ENCODE measurements at regions not wholly inside any gene's neighbourhood (a gene's known extent, or its start where the extent isn't known, plus 50 kb on each side); places are given as distances from the start of the nearest gene placed in this dataset.

DNA sequence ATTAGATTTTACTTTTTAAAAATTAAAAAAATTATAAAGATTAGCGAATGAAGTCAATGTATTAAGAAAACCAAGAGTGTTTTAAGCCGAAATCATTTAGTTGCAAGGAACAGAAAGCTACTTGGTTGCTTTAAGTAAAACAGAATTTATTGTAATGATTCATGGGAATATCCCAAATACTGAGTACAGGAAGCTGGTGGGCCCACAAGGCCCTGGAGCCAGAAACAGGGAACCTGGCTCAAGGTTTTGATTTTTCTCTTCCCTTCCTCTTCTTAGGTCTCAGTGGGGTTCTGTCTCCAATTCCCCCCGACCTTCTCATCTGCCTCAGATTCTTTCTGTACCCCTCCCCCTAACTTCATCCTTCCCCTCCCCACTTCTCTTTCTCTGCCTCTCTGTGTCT is 229.0 kb downstream of the TLE3 start:
- Histone ChIP-seq H2AFZ (ENCODE audit: control insufficient read depth, low read length) (no peak overlapping the region), H3K4me2 (ENCODE audit: control insufficient read depth, extremely low read depth, insufficient read depth, low read depth, low read length) (no peak overlapping the region), H3K27me3 (ENCODE audit: control insufficient read depth, extremely low read depth, insufficient read depth, low read length) (peaks cover 20% of the 10 kb centered on the region), H3K9me1 (ENCODE audit: control insufficient read depth, extremely low read depth, insufficient read depth, low read length) (no peaks in the 10 kb centered on the region), H3K9me3 (ENCODE audit: control insufficient read depth, low read depth, low read length) (no peaks in the 10 kb centered on the region), H3K79me2 (ENCODE audit: control insufficient read depth, insufficient read depth, low read length) (no peaks in the 10 kb centered on the region), H3K27ac (ENCODE audit: control insufficient read depth, insufficient read depth, low read length) (no peak overlapping the region), H3K9ac (ENCODE audit: control insufficient read depth, extremely low read depth, insufficient read depth, low read length) (no peak overlapping the region), H3K4me1 (ENCODE audit: control insufficient read depth, extremely low read depth, insufficient read depth, low read length) (no peaks in the 10 kb centered on the region), H3K36me3 (ENCODE audit: control insufficient read depth in 2 of 2, extremely low read depth in 1 of 2, insufficient read depth in 2 of 2, low read length in 2 of 2) (no peaks in the 10 kb centered on the region), H4K20me1 (ENCODE audit: control insufficient read depth, extremely low read depth, insufficient read depth, low read length) (no peaks in the 10 kb centered on the region), H3K4me3 (ENCODE audit: control insufficient read depth in 2 of 3, extremely low read depth in 1 of 3, insufficient read depth in 2 of 3, low read depth in 1 of 3, low read length in 3 of 3) (no peak overlapping the region)
- no peak for TF ChIP-seq EZH2 (IDR thresholded peaks at IDR 0.05; ENCODE audit: low read length)
- TF ChIP-seq, protein P1, sequence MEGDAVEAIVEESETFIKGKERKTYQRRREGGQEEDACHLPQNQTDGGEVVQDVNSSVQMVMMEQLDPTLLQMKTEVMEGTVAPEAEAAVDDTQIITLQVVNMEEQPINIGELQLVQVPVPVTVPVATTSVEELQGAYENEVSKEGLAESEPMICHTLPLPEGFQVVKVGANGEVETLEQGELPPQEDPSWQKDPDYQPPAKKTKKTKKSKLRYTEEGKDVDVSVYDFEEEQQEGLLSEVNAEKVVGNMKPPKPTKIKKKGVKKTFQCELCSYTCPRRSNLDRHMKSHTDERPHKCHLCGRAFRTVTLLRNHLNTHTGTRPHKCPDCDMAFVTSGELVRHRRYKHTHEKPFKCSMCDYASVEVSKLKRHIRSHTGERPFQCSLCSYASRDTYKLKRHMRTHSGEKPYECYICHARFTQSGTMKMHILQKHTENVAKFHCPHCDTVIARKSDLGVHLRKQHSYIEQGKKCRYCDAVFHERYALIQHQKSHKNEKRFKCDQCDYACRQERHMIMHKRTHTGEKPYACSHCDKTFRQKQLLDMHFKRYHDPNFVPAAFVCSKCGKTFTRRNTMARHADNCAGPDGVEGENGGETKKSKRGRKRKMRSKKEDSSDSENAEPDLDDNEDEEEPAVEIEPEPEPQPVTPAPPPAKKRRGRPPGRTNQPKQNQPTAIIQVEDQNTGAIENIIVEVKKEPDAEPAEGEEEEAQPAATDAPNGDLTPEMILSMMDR (optimal IDR thresholded peaks at IDR 0.05 in 1 of 3, IDR thresholded peaks at IDR 0.05 in 1 of 3, conservative IDR thresholded peaks at IDR 0.05 in 1 of 3; ENCODE audit: extremely low read depth in 1 of 3, insufficient read depth in 2 of 3, low read length in 3 of 3), result no peak
- DNase-seq (ENCODE audit: low read depth, low spot score), result no peak
- no peak for FAIRE-seq
- dilution Hi-C loops (cut with MboI; ENCODE audit: extremely low pct_ligation_motif_present, low sequenced_read_pairs), result no loop called here

DNA sequence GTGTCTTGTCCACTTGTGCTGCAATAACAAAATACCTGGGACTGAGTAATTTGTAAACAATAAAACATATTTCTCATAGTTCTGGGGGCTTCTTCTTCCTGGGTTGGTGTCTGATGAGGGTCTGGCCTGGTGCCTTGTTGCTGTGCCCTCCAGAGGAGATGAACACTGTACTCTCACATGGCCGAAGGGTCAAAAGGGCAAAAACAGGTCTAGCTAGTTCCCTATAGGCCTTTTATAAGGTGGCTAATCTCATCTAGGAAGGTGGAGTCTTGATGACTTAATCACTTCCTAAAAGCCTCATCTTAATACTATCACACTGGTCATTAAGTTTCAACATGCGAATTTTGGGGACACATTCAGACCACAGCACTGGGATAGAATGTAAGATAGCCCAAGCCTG is 228.4 kb downstream of the TLE3 start:
- no peak overlapping the region for H3K4me3 ChIP-seq (ENCODE audit: control insufficient read depth in 2 of 3, extremely low read depth in 1 of 3, insufficient read depth in 2 of 3, low read depth in 1 of 3, low read length in 3 of 3)
- no peak overlapping the region for H3K9ac ChIP-seq (ENCODE audit: control insufficient read depth, extremely low read depth, insufficient read depth, low read length)
- peaks cover 16% of the 10 kb centered on the region for H3K27me3 ChIP-seq (ENCODE audit: control insufficient read depth, extremely low read depth, insufficient read depth, low read length)
- no peaks in the 10 kb centered on the region for H3K79me2 ChIP-seq (ENCODE audit: control insufficient read depth, insufficient read depth, low read length)
- H3K27ac ChIP-seq (ENCODE audit: control insufficient read depth, insufficient read depth, low read length), result no peak overlapping the region
- H4K20me1 ChIP-seq (ENCODE audit: control insufficient read depth, extremely low read depth, insufficient read depth, low read length), result no peaks in the 10 kb centered on the region
- TF ChIP-seq EZH2 (IDR thresholded peaks at IDR 0.05; ENCODE audit: low read length), result no peak
- TF ChIP-seq, protein P1 (optimal IDR thresholded peaks at IDR 0.05 in 1 of 3, IDR thresholded peaks at IDR 0.05 in 1 of 3, conservative IDR thresholded peaks at IDR 0.05 in 1 of 3; ENCODE audit: extremely low read depth in 1 of 3, insufficient read depth in 2 of 3, low read length in 3 of 3), result no peak
- H3K36me3 ChIP-seq (ENCODE audit: control insufficient read depth in 2 of 2, extremely low read depth in 1 of 2, insufficient read depth in 2 of 2, low read length in 2 of 2), result no peaks in the 10 kb centered on the region
- no peaks in the 10 kb centered on the region for H3K4me1 ChIP-seq (ENCODE audit: control insufficient read depth, extremely low read depth, insufficient read depth, low read length)
- H2AFZ ChIP-seq (ENCODE audit: control insufficient read depth, low read length), result no peak overlapping the region
- H3K4me2 ChIP-seq (ENCODE audit: control insufficient read depth, extremely low read depth, insufficient read depth, low read depth, low read length), result no peak overlapping the region
- no peak for DNase-seq (ENCODE audit: low read depth, low spot score)
- dilution Hi-C loops (cut with MboI; ENCODE audit: extremely low pct_ligation_motif_present, low sequenced_read_pairs), result no loop called here
- H3K9me1 ChIP-seq (ENCODE audit: control insufficient read depth, extremely low read depth, insufficient read depth, low read length), result no peaks in the 10 kb centered on the region
- no peak for FAIRE-seq
- no peaks in the 10 kb centered on the region for H3K9me3 ChIP-seq (ENCODE audit: control insufficient read depth, low read depth, low read length)

Data from keratinocyte (primary cell).